HCT116 (cell line): ENCODE measurements at regions not wholly inside any gene's neighbourhood (a gene's known extent, or its start where the extent isn't known, plus 50 kb on each side); places are given as distances from the start of the nearest gene placed in this dataset.

Source experiments
- ATAC-seq: fragments of 200-7000 bp; cut with Tn5 transposase; 2 replicates; pipeline ENCODE4 v1.9.1; 2020; ENCODE audit warnings: mild to moderate bottlenecking, moderate library complexity
- BruUV-seq: library from RNA; stranded (reverse); fragments of 400-500 nt; replicated peaks from 2 replicates; lab custom pipeline; 2021; lab: Mats Ljungman, UMichigan
- CTCF ChIA-PET: fragments of 300-600 bp; sonication (Branson Sonifier 250); formaldehyde crosslinking; loops from one replicate; lab custom pipeline; 2021; ENCODE audit warnings: antibody characterized with exemption; lab: Charles Lee
- POLR2A ChIA-PET: fragments of 300-600, 350-600 bp; sonication (Branson Sonifier 250); formaldehyde crosslinking; loops from one replicate; lab custom pipeline; 2021; ENCODE audit warnings: antibody characterized with exemption; lab: Charles Lee
- RAD21 ChIA-PET, 2 experiments: fragments of 300-600 bp; sonication (Branson Sonifier 250); formaldehyde crosslinking; loops; one replicate each; lab custom pipeline; 2023; ENCODE audit warnings: low total read pairs in 2 of 2; ENCODE audit not compliant: uncharacterized antibody in 2 of 2, unreplicated experiment in 2 of 2, low non-redundant PET in 1 of 2; lab: Charles Lee
- DNase-seq: peaks from one replicate; pipeline ENCODE4 v3.0.0-alpha.2; 2010; ENCODE audit warnings: low read depth, low spot score
- H2AFZ ChIP-seq: fragments of 200-600 bp; shearing (Covaris generic), sonication (generic); 2 replicates; pipeline ENCODE4 v1.6.1; 2017; ENCODE audit warnings: low read depth, mixed run types, mixed read lengths, antibody characterized with exemption, low read length; ENCODE audit not compliant: poor library complexity, severe bottlenecking
- H3K27ac ChIP-seq: 2 replicates; pipeline ENCODE4 v1.5.1; 2012; ENCODE audit warnings: low read depth, low read length
- H3K27me3 ChIP-seq: fragments of 200-600 bp; sonication (generic); 2 replicates; pipeline ENCODE4 v1.6.1; 2016; ENCODE audit warnings: mixed run types, low read length, mixed read lengths; ENCODE audit not compliant: insufficient read depth
- H3K36me3 ChIP-seq, 2 experiments: fragments of 200-500 bp in 1 of 2; fragments of 200-600 bp in 1 of 2; sonication (Bioruptor generic) in 1 of 2; sonication (generic) in 1 of 2; 2 replicates each; pipeline versions ENCODE4 v1.5.1 to v1.6.1; 2014 to 2016; ENCODE audit warnings: low read length in 2 of 2, inconsistent platforms in 1 of 2, mixed read lengths in 1 of 2, mixed run types in 1 of 2; ENCODE audit not compliant: insufficient read depth in 2 of 2, control insufficient read depth in 1 of 2
- H3K4me1 ChIP-seq, 2 experiments: fragments of 200-600 bp in 1 of 2; sonication (generic) in 1 of 2; 2 replicates each; pipeline versions ENCODE4 v1.5.1 to v1.6.1; 2012 to 2017; ENCODE audit warnings: low read length in 2 of 2, inconsistent platforms in 1 of 2, mild to moderate bottlenecking in 1 of 2, mixed read lengths in 1 of 2, mixed run types in 1 of 2, moderate library complexity in 1 of 2; ENCODE audit not compliant: insufficient read depth in 2 of 2, control insufficient read depth in 1 of 2
- H3K4me2 ChIP-seq: fragments of 200-600 bp; sonication (generic); 2 replicates; pipeline ENCODE4 v1.6.1; 2017; ENCODE audit warnings: mixed run types, low read length, mixed read lengths
- H3K4me3 ChIP-seq, 2 experiments: fragments of 200-600 bp in 1 of 2; sonication (generic) in 1 of 2; replicated peaks in 1 of 2; 2 replicates each; pipeline ENCODE4 v1.5.1; 2011 to 2016; ENCODE audit warnings: low read length in 2 of 2, control low read depth in 1 of 2, low read depth in 1 of 2, mild to moderate bottlenecking in 1 of 2, mixed read lengths in 1 of 2, mixed run types in 1 of 2
- H3K79me2 ChIP-seq: fragments of 200-600 bp; sonication (generic); 2 replicates; pipeline ENCODE4 v1.6.1; 2017; ENCODE audit warnings: mild to moderate bottlenecking, mixed run types, low read length, moderate library complexity, mixed read lengths; ENCODE audit not compliant: insufficient read depth
- H3K9ac ChIP-seq: fragments of 200-600 bp; sonication (generic); 2 replicates; pipeline ENCODE4 v1.6.1; 2016; ENCODE audit warnings: low read length, mixed read lengths
- H3K9me2 ChIP-seq: fragments of 200-600 bp; sonication (generic), shearing (Covaris generic); 2 replicates; pipeline ENCODE4 v1.6.1; 2017; ENCODE audit warnings: mixed run types, mild to moderate bottlenecking, moderate library complexity; ENCODE audit not compliant: insufficient read depth
- H3K9me3 ChIP-seq, 2 experiments: fragments of 200-500 bp in 1 of 2; fragments of 200-600 bp in 1 of 2; sonication (Bioruptor generic) in 1 of 2; sonication (generic) in 1 of 2; 2 replicates each; pipeline ENCODE4 v1.6.1; 2014 to 2017; ENCODE audit warnings: low read length in 2 of 2, mixed read lengths in 2 of 2, inconsistent platforms in 1 of 2, low read depth in 1 of 2, mild to moderate bottlenecking in 1 of 2, mixed run types in 1 of 2, moderate library complexity in 1 of 2; ENCODE audit not compliant: control insufficient read depth in 1 of 2, insufficient read depth in 1 of 2
- H4K20me1 ChIP-seq: fragments of 200-600 bp; sonication (generic), shearing (Covaris generic); 2 replicates; pipeline ENCODE4 v1.6.1; 2017; ENCODE audit warnings: mixed run types, mild to moderate bottlenecking, moderate library complexity; ENCODE audit not compliant: insufficient read depth
- CBX3 ChIP-seq: IDR thresholded peaks from 2 replicates; pipeline ENCODE4 v1.6.1; 2012; ENCODE audit warnings: low read depth
- CEBPB ChIP-seq: IDR thresholded peaks from 2 replicates; pipeline ENCODE4 v1.6.1; 2012; ENCODE audit warnings: low read depth
- EGR1 ChIP-seq: IDR thresholded peaks from 2 replicates; pipeline ENCODE4 v1.6.1; 2012; ENCODE audit warnings: low read depth
- ELF1 ChIP-seq: IDR thresholded peaks from 2 replicates; pipeline ENCODE4 v1.6.1; 2012; ENCODE audit warnings: low read depth, borderline replicate concordance
- EZH2 ChIP-seq: fragments of 200-600 bp; sonication (generic); IDR thresholded peaks from 2 replicates; pipeline ENCODE4 v1.6.1; 2017; ENCODE audit warnings: antibody characterized with exemption, mixed run types
- EZH2phosphoT487 ChIP-seq: fragments of 200-600 bp; IDR thresholded peaks from 2 replicates; pipeline ENCODE4 v1.6.1; 2018; ENCODE audit warnings: antibody characterized with exemption, borderline replicate concordance
- JUND ChIP-seq: IDR thresholded peaks from 2 replicates; pipeline ENCODE4 v1.6.1; 2012
- POLR2AphosphoS5 ChIP-seq: IDR thresholded peaks from 2 replicates; pipeline ENCODE4 v1.6.1; 2011; ENCODE audit warnings: mild to moderate bottlenecking, low read depth, low read length, moderate library complexity
- RAD21 ChIP-seq: IDR thresholded peaks from 2 replicates; pipeline ENCODE4 v1.6.1; 2012; ENCODE audit warnings: low read depth, mild to moderate bottlenecking
- SIN3A ChIP-seq: IDR thresholded peaks from 2 replicates; pipeline ENCODE4 v1.6.1; 2012; ENCODE audit warnings: low read depth
- TCF7L2 ChIP-seq: IDR thresholded peaks from 2 replicates; pipeline ENCODE4 v1.7.0; 2011; ENCODE audit warnings: borderline replicate concordance, inconsistent platforms; ENCODE audit not compliant: insufficient read depth, insufficient read length; ENCODE audit errors: extremely low read depth
- YY1 ChIP-seq: IDR thresholded peaks from 2 replicates; pipeline ENCODE4 v1.6.1; 2011; ENCODE audit warnings: low read length, low read depth, moderate library complexity, mild to moderate bottlenecking; ENCODE audit not compliant: insufficient replicate concordance; ENCODE audit errors: extremely low read depth
- ZNF274 ChIP-seq: fragments of 200-500 bp; sonication (Bioruptor generic); IDR thresholded peaks from 2 replicates; pipeline ENCODE4 v1.6.1; 2014; ENCODE audit warnings: mild to moderate bottlenecking, low read depth, low read length, inconsistent platforms
- intact Hi-C: fragments of 100-400 bp; cut with micrococcal nuclease; formaldehyde crosslinking; loops from 2 replicates; pipeline ENCODE4 v1.10.0; 2022
- TF ChIP-seq, protein P1 (sequence below): IDR thresholded peaks from 2 replicates; pipeline ENCODE4 v1.6.1; 2011; ENCODE audit warnings: mild to moderate bottlenecking, low read length, moderate library complexity; ENCODE audit not compliant: insufficient replicate concordance; ENCODE audit errors: extremely low read depth
- TF ChIP-seq, protein P2 (sequence below): IDR thresholded peaks from 2 replicates; pipeline ENCODE4 v1.6.1; 2012; ENCODE audit warnings: low read depth

DNA sequence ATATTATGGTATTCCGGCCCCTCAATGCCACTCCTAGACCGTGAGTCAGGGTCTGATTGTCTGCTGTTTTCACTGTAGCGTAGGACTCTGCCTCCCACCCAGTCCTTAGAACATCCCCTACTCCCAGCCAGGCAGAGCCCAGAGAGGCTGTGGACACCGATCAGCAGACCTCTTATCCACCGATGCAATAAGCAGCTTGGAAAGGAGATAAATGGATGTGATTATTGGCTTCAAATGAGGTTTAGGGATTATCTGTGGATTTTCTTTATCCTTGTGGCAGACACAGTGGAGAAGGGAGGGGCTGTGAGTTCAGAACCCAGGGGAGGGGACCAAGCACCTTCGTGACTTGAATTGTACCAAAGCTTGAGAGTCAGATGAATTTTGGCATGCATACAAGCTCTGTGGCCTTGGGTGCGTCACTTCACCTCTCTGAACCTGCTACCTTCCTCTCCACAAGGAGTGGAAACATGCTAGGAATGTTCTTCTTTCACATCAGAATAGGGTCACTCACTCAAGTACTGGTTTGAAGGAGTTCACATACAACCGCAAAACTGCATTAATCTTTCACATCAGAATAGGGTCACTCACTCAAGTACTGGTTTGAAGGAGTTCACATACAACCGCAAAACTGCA, 83.1 kb upstream of the CPLX2 start:
- Histone ChIP-seq H3K9ac (no peak overlapping the region), H3K79me2 (no peaks in the 10 kb centered on the region), H3K4me2 (no peak overlapping the region), H3K36me3 (no peaks in the 10 kb centered on the region), H3K9me2 (no peaks in the 10 kb centered on the region), H2AFZ (no peak overlapping the region), H3K9me3 (no peaks in the 10 kb centered on the region), H4K20me1 (no peaks in the 10 kb centered on the region), H3K27me3 (0 out of 2 replicates have a peak, but pooled peaks cover 5% of the 10 kb centered on the region), H3K4me3 (no peak overlapping the region), H3K4me1 (no peaks in the 10 kb centered on the region), H3K27ac (no peak overlapping the region)
- intact Hi-C loops: no loop called here
- TF ChIP-seq CEBPB: no peak
- TF ChIP-seq, protein P1, sequence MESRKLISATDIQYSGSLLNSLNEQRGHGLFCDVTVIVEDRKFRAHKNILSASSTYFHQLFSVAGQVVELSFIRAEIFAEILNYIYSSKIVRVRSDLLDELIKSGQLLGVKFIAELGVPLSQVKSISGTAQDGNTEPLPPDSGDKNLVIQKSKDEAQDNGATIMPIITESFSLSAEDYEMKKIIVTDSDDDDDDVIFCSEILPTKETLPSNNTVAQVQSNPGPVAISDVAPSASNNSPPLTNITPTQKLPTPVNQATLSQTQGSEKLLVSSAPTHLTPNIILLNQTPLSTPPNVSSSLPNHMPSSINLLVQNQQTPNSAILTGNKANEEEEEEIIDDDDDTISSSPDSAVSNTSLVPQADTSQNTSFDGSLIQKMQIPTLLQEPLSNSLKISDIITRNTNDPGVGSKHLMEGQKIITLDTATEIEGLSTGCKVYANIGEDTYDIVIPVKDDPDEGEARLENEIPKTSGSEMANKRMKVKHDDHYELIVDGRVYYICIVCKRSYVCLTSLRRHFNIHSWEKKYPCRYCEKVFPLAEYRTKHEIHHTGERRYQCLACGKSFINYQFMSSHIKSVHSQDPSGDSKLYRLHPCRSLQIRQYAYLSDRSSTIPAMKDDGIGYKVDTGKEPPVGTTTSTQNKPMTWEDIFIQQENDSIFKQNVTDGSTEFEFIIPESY: no peak
- no peak for TF ChIP-seq ZNF274
- TF ChIP-seq EZH2phosphoT487: no peak
- TF ChIP-seq POLR2AphosphoS5: no peak
- no peak for TF ChIP-seq SIN3A
- no peak for TF ChIP-seq JUND
- no peak for TF ChIP-seq ELF1
- TF ChIP-seq RAD21: no peak
- TF ChIP-seq YY1: no peak
- no peak for TF ChIP-seq CBX3
- no peak for TF ChIP-seq EGR1
- TF ChIP-seq EZH2: no peak
- TF ChIP-seq TCF7L2: no peak
- TF ChIP-seq, protein P2, sequence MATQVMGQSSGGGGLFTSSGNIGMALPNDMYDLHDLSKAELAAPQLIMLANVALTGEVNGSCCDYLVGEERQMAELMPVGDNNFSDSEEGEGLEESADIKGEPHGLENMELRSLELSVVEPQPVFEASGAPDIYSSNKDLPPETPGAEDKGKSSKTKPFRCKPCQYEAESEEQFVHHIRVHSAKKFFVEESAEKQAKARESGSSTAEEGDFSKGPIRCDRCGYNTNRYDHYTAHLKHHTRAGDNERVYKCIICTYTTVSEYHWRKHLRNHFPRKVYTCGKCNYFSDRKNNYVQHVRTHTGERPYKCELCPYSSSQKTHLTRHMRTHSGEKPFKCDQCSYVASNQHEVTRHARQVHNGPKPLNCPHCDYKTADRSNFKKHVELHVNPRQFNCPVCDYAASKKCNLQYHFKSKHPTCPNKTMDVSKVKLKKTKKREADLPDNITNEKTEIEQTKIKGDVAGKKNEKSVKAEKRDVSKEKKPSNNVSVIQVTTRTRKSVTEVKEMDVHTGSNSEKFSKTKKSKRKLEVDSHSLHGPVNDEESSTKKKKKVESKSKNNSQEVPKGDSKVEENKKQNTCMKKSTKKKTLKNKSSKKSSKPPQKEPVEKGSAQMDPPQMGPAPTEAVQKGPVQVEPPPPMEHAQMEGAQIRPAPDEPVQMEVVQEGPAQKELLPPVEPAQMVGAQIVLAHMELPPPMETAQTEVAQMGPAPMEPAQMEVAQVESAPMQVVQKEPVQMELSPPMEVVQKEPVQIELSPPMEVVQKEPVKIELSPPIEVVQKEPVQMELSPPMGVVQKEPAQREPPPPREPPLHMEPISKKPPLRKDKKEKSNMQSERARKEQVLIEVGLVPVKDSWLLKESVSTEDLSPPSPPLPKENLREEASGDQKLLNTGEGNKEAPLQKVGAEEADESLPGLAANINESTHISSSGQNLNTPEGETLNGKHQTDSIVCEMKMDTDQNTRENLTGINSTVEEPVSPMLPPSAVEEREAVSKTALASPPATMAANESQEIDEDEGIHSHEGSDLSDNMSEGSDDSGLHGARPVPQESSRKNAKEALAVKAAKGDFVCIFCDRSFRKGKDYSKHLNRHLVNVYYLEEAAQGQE: no peak
- ChIA-PET POLR2A (no interaction called here), CTCF (no interaction called here), RAD21 (no interaction called here)
- BruUV-seq: no TSS peak
- ATAC-seq (no peak), DNase-seq (no peak)
